PC-3 (cell line): ENCODE measurements at regions not wholly inside any gene's neighbourhood (a gene's known extent, or its start where the extent isn't known, plus 50 kb on each side); places are given as distances from the start of the nearest gene placed in this dataset.

Experiments
- CTCF ChIP-seq: fragments of 300-600 bp; sonication (generic); conservative IDR thresholded peaks from 2 replicates; pipeline ENCODE4 v1.5.1; 2017; ENCODE audit warnings: antibody characterized with exemption, low read depth, mild to moderate bottlenecking, low read length
- EZH2 ChIP-seq: fragments of 300-600 bp; sonication (generic); IDR thresholded peaks from one replicate; pipeline ENCODE4 v1.6.1; 2017; ENCODE audit warnings: antibody characterized with exemption, mild to moderate bottlenecking, low read length; ENCODE audit not compliant: unreplicated experiment
- EZH2phosphoT487 ChIP-seq: fragments of 300-600 bp; sonication (generic); IDR thresholded peaks from 2 replicates; pipeline ENCODE4 v1.6.1; 2018; ENCODE audit warnings: mild to moderate bottlenecking, antibody characterized with exemption, low read length, borderline replicate concordance

- TF ChIP-seq CTCF (no peak), EZH2 (no peak), EZH2phosphoT487 (no peak)
Measured at GRCh38 chr21:20537130-20537529, 461.1 kb upstream of the NCAM2 start.
